AG10803 (cell line): ENCODE measurements at regions not wholly inside any gene's neighbourhood (a gene's known extent, or its start where the extent isn't known, plus 50 kb on each side); places are given as distances from the start of the nearest gene placed in this dataset.

Experiments used
- DNase-seq: peaks from one replicate; pipeline ENCODE4 v3.0.0; 2010; ENCODE audit warnings: low read depth
- H3K4me3 ChIP-seq: 2 replicates; pipeline ENCODE4 v1.5.1; 2011; ENCODE audit warnings: mild to moderate bottlenecking, low read length, control low read depth
- CTCF ChIP-seq: conservative IDR thresholded peaks from 2 replicates; pipeline ENCODE4 v1.5.1; 2011; ENCODE audit warnings: mild to moderate bottlenecking, low read length, control low read depth, inconsistent platforms

GRCh38 chr13:106173346-106173745, 362.1 kb downstream of the EFNB2 start:
- no peak for DNase-seq
- no peak overlapping the region for H3K4me3 ChIP-seq
- no peak for TF ChIP-seq CTCF

DNA sequence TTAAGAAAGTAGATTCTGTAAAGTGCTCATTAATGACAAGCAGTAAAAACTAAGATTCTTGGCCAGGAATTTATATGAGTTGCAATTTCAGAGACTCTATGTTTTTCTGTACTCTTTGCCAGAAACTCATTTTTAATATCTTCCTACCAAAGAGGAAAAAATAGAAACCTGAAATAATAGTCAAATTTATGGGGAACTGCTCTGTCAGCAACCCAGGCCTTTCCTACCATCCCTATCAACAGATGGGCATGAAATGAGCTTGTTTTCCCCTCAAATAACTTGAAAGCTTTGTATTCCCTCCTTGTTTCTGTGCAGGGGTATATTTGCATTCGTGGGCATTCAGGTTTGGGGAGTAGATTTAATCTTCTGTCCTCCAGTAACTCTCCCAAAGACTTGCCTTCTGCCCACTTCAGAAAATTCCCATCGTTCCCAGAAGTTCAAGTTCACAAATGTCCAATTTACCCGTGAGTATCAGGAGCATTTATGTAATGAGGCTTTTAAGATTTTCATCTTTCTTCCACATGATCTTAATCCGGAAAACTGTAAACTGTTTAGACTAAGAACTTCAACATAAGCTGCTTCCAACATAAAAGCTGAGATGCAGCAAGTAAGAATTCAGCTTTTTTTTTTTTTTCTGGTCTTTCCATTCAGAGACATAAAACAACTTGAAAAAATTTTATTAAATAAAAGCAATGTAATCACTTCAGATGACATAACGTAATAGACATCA, 363.1 kb downstream of the EFNB2 start:
- no peak for DNase-seq
- no peak for TF ChIP-seq CTCF

DNA sequence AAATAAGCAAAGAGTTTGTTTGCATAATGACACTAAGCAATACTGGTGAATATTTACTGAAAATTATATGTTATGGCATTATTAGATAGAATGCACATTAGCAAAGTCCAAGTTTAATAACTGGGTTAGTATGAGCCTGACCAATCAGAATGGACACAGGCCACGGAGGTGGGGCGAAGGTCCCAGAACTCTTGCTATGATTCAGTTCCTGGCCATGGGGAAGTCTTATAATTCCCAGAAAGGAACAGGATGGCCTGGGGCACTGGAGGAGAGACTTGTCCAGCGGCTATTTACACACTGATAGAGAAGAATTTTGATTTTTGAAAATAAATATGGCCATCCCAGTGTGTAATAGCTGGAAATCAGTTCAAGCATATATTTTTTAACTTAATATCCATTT, 372.0 kb downstream of the EFNB2 start:
- DNase-seq = no peak
- H3K4me3 ChIP-seq = no peak overlapping the region

More for the DNA sequence above, 363.1 kb downstream of the EFNB2 start:
- H3K4me3 ChIP-seq = no peak overlapping the region

DNA sequence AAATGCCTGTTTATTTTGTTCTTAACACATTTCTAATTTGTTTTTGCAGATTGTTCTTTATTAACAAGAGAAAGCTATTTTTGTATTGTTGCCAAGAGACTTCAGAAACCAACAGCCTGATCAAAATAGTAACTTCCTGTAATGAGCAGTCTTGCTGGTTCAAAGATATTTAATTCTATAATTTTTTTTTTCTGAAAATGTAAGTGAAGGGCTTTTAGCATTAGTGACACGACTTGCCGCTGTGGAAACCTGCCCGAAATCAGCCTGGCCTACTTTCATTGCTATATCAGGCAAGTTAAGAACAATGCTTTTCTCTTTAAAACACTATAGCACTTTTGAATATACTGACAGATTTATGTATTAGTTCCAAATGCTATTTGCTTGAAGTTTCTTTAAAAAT, 374.3 kb downstream of the EFNB2 start:
- no peak overlapping the region for H3K4me3 ChIP-seq
- no peak for TF ChIP-seq CTCF
- peak; percentile 19 for DNase-seq

More for the DNA sequence above, 372.0 kb downstream of the EFNB2 start:
- no peak for TF ChIP-seq CTCF

DNA sequence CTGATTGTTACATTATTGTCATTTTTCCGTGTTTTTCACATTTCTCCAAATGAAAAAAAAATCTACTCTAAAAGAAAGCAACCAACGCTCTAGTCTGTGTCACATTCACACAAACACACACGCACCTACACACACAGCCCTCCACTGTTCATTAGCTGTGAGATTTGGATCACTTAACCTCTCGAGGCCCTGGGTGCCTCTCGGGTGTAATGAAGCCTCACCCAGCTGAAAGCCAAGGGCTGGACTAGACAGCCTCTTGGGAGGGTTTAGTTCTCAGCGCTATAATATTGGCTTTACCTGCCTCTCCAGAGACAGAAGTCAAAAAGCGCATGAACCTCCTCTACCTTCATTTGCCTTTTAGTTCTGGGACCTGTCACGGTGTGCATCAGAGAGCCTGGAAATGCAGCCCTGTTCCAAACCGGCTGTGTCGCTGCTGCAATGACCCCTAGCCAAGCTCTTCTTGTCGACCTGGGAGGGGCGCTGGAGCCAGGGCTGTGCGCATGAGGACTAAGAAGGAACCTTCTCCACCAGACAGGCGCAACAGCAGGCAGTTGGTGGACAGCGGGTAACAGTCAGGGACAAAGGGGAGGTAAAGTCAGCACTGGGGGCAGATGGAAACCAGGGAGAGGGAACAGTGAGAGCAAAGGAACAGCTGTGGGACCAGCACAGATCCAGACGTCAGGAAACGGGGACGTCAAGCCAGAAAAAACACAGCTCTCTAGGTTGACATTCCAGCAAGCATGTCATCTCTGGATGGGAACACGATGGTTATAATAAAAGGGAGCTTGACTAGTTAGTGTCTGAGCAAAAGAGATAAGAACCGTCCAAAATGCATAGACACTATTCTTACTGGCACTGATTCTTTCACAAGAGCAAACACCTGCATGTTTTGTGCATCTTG, 375.9 kb downstream of the EFNB2 start:
- TF ChIP-seq CTCF = no peak
- H3K4me3 ChIP-seq = no peak overlapping the region
- no peak for DNase-seq

DNA sequence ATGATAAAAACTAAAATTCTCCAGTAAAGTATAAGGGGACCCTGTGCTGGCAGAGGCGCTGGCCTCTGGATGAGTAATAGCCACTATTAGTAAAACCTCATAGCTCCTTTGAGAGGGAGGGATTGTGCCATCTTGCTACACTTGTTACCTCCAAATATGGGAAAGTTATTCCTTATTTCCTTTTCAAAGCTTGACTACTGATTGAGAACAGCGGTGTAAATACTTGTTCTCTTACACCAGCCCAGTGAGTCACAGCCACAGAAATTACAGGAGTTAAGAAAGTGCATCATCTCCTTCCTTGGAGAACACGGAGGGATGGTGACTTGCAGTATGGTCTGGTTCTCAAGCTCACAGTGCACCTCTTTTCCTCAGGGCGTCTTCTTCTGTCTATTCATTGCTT, 379.0 kb downstream of the EFNB2 start:
- no peak for TF ChIP-seq CTCF
- H3K4me3 ChIP-seq = no peak overlapping the region
- DNase-seq = peak; percentile 98
